K562 (cell line): ENCODE measurements at regions not wholly inside any gene's neighbourhood (a gene's known extent, or its start where the extent isn't known, plus 50 kb on each side); places are given as distances from the start of the nearest gene placed in this dataset.

Experiments
- ATF1 ChIP-seq, 2 experiments: fragments of 450-650 bp in 1 of 2; IDR thresholded peaks; 2 replicates each; pipeline ENCODE4 v1.6.1; 2016; ENCODE audit warnings: missing compliant biosample characterization in 1 of 2, missing genetic modification characterization in 1 of 2
- HEY1 ChIP-seq: fragments of 250-450 bp; sonication (Bioruptor Pico); IDR thresholded peaks from 2 replicates; pipeline ENCODE4 v1.5.0; 2020; ENCODE audit warnings: mild to moderate bottlenecking, moderate library complexity, borderline replicate concordance
- MGA ChIP-seq: fragments of 450-650 bp; IDR thresholded peaks from 2 replicates; pipeline ENCODE4 v1.6.1; 2016; ENCODE audit warnings: mild to moderate bottlenecking, moderate library complexity
- MYBL2 ChIP-seq, 2 experiments: fragments of 450-650 bp in 1 of 2; sonication (generic) in 1 of 2; formaldehyde crosslinking in 1 of 2; IDR thresholded peaks; 2 replicates each; pipeline versions ENCODE4 v1.6.1 to v1.8.1; 2017 to 2022; ENCODE audit warnings: borderline replicate concordance in 1 of 2, inconsistent platforms in 1 of 2, low read depth in 1 of 2, mild to moderate bottlenecking in 1 of 2, missing genetic modification reagents in 1 of 2, moderate library complexity in 1 of 2
- PHF8 ChIP-seq: fragments of 200-600 bp; sonication (generic); IDR thresholded peaks from 2 replicates; pipeline ENCODE4 v1.6.1; 2012; ENCODE audit warnings: mixed run types, mild to moderate bottlenecking, inconsistent platforms, low read length, moderate library complexity, borderline replicate concordance
- RFX1 ChIP-seq: fragments of 450-650 bp; IDR thresholded peaks from 2 replicates; pipeline ENCODE4 v1.6.1; 2016; ENCODE audit warnings: mild to moderate bottlenecking, moderate library complexity
- SMAD3 ChIP-seq: fragments of 450-650 bp; formaldehyde crosslinking; conservative IDR thresholded peaks from 2 replicates; pipeline ENCODE4 v1.4.0; 2020; ENCODE audit warnings: mild to moderate bottlenecking
- ZNF311 ChIP-seq: fragments of 250-450 bp; sonication (Bioruptor Pico); IDR thresholded peaks from 2 replicates; pipeline ENCODE4 v1.4.0; 2020; ENCODE audit warnings: mild to moderate bottlenecking, moderate library complexity
- ZZZ3 ChIP-seq: fragments of 450-650 bp; IDR thresholded peaks from 2 replicates; pipeline ENCODE4 v1.6.1; 2016; ENCODE audit warnings: antibody characterized with exemption, mild to moderate bottlenecking, moderate library complexity

- TF ChIP-seq MGA (no peak), HEY1 (CRISPR knock-in tag) (no peak), RFX1 (no peak), MYBL2 (IDR thresholded peaks at IDR 0.05; ENCODE audit: low read depth) (no peak), MYBL2 (CRISPR knock-in tag; IDR thresholded peaks at IDR 0.05; ENCODE audit: borderline replicate concordance) (no peak), PHF8 (no peak), ZNF311 (CRISPR knock-in tag) (no peak), ZZZ3 (no peak), SMAD3 (no peak), ATF1 (CRISPR knock-in tag; IDR thresholded peaks at IDR 0.05) (no peak), ATF1 (tag; IDR thresholded peaks at IDR 0.05) (no peak)
- TF ChIP-seq, all 486 proteins: peak for 0
These were observed 405.4 kb downstream of the PTPRC start (continued) for GRCh38 chr1:199044191-199044590.
